AG10803 (cell line): ENCODE measurements at regions not wholly inside any gene's neighbourhood (a gene's known extent, or its start where the extent isn't known, plus 50 kb on each side); places are given as distances from the start of the nearest gene placed in this dataset.

ENCODE experiments used
- DNase-seq: peaks from one replicate; pipeline ENCODE4 v3.0.0; 2010; ENCODE audit warnings: low read depth
- H3K4me3 ChIP-seq: 2 replicates; pipeline ENCODE4 v1.5.1; 2011; ENCODE audit warnings: mild to moderate bottlenecking, low read length, control low read depth
- TF ChIP-seq, protein P1 (sequence below): conservative IDR thresholded peaks from 2 replicates; pipeline ENCODE4 v1.5.1; 2011; ENCODE audit warnings: mild to moderate bottlenecking, low read length, control low read depth, inconsistent platforms

DNA sequence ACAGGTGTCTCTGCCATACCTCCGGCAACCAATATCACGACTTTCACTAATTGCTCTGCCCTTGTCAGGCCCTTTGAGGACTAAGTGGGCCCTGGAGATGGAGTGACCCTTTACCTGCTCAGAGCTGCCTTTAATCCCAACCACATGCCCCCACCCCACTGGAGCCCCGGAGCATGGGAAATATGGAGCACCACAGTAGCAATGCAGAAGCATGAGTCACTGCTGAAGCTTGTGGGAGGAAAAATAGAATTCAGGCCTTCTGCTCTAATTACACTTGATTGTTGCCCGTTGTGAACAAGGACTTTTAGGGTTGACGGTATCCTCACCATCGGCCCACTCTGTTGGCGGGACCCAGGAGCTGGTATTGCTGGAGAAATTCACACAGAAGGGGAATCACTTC lies 52.5 kb upstream of the FRMD4A start:
- TF ChIP-seq, protein P1, sequence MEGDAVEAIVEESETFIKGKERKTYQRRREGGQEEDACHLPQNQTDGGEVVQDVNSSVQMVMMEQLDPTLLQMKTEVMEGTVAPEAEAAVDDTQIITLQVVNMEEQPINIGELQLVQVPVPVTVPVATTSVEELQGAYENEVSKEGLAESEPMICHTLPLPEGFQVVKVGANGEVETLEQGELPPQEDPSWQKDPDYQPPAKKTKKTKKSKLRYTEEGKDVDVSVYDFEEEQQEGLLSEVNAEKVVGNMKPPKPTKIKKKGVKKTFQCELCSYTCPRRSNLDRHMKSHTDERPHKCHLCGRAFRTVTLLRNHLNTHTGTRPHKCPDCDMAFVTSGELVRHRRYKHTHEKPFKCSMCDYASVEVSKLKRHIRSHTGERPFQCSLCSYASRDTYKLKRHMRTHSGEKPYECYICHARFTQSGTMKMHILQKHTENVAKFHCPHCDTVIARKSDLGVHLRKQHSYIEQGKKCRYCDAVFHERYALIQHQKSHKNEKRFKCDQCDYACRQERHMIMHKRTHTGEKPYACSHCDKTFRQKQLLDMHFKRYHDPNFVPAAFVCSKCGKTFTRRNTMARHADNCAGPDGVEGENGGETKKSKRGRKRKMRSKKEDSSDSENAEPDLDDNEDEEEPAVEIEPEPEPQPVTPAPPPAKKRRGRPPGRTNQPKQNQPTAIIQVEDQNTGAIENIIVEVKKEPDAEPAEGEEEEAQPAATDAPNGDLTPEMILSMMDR = no peak
- no peak overlapping the region for H3K4me3 ChIP-seq
- DNase-seq = peak; percentile 44

DNA sequence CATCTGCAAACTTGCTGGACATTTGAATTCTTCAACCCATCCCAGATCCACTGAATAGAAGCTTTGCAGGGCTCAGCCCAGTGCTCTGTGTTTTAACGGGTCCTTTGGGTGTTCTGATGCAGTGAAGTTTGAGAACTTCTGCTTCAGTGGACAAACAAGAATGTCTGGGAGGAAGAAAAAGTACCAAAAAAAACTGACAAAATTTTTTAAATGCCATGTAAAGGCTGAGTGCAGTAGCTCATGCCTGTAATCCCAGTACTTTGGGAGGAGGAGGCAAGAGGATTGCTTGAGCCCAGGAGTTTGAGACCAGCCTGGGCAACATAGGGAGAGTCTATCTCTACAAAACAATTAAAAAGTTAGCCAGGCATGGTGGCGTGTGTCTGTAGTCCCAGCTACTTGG lies 51.8 kb upstream of the FRMD4A start:
- no peak for DNase-seq
- TF ChIP-seq, protein P1 = no peak
- no peak overlapping the region for H3K4me3 ChIP-seq

DNA sequence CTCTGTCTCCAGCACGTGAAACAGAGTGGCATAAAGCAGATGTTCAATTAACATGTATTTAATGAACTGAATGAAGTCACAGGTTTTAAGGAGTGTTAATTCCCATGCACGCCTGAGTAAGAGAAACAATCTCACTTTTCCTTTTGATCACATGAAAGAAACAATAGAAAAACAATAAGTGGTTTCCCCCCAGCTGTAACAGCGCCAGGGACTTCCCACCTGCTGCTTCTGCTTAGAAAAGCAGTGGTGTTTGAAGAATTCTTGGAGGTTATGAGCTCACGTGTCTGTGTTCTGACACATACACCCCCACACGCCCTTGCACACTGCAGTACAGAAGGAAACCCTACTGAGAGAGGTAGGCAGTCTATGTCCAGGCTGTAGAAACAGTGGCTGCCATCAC lies 51.3 kb upstream of the FRMD4A start:
- DNase-seq = no peak
- TF ChIP-seq, protein P1 = no peak

DNA sequence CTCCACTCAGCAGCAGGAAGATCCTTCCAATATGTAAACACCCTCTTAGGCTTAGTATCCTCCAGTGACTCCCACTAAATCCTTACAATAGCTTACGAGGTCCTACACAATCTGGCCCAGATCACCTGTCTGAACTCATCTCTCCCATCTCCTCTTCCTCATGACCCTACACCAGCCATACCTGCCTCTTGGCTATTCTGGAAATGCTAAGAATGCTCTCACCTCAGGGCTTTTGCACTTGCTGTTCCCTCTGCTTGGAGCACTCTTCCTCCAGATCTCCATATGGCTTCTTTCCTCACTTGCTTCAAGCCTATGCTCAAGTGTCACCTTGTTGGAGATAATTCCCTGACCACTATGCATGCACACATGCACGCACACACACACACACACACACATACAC lies 50.8 kb upstream of the FRMD4A start:
- no peak overlapping the region for H3K4me3 ChIP-seq
- no peak for DNase-seq
- TF ChIP-seq, protein P1 = no peak

More for the DNA sequence above, 51.3 kb upstream of the FRMD4A start:
- no peak overlapping the region for H3K4me3 ChIP-seq

DNA sequence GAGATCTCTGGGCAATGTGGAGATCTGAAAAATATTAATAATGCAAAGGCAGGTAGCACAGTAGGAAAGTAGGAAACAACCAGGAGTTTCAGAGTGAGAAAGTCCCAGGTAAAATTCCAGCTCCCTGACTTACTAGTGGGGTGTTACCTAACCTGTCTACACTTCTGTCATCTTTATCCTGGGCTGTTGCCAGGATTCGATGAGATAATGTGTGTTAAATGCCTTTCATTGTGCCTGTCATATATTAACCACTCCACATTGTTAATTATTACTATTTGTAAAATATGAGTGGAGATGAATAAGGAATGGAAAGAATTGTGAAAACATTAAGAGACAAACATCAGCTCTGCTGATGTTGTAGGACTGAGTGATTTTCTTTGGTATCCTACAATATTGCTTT lies 50.0 kb upstream of the FRMD4A start:
- DNase-seq = no peak
- TF ChIP-seq, protein P1 = no peak
- no peak overlapping the region for H3K4me3 ChIP-seq
